Natural killer cell (primary cell): ENCODE measurements at regions not wholly inside any gene's neighbourhood (a gene's known extent, or its start where the extent isn't known, plus 50 kb on each side); places are given as distances from the start of the nearest gene placed in this dataset.

ENCODE experiments used
- ATAC-seq, 3 donors: fragments of 150-1000 bp in 2 of 3; fragments of 200-7000 bp in 1 of 3; cut with Tn5 transposase; 1 replicate in 1 of 3; 2 replicates in 2 of 3; pipeline ENCODE4 v1.10.0; 2021; ENCODE audit warnings: mild to moderate bottlenecking in 2 of 3, moderate library complexity in 2 of 3
- DNase-seq, 2 donors: peaks; one replicate each; pipeline versions ENCODE4 v3.0.0 to v3.0.0-alpha.2; 2013 to 2021; ENCODE audit warnings: mixed read lengths in 1 of 2
- H3K27ac ChIP-seq: one replicate; pipeline ENCODE4 v1.5.1; 2013; ENCODE audit warnings: mild to moderate bottlenecking, low read length
- H3K27me3 ChIP-seq: one replicate; pipeline ENCODE4 v1.6.1; 2013; ENCODE audit warnings: low read length; ENCODE audit not compliant: control insufficient read depth, insufficient read depth
- H3K36me3 ChIP-seq: one replicate; pipeline ENCODE4 v1.6.1; 2013; ENCODE audit warnings: low read length; ENCODE audit not compliant: control insufficient read depth, insufficient read depth
- H3K4me1 ChIP-seq: one replicate; pipeline ENCODE4 v1.6.1; 2013; ENCODE audit warnings: low read length; ENCODE audit not compliant: control insufficient read depth, insufficient read depth
- H3K4me3 ChIP-seq: one replicate; pipeline ENCODE4 v1.5.1; 2013; ENCODE audit warnings: low read length
- H3K9me3 ChIP-seq: one replicate; pipeline ENCODE4 v1.6.1; 2013; ENCODE audit warnings: low read length; ENCODE audit not compliant: control insufficient read depth, insufficient read depth
- H3K27ac Mint-ChIP-seq, 2 donors: one replicate each; pipeline ENCODE4 v1.8.0; 2022; ENCODE audit warnings: mild to moderate bottlenecking in 2 of 2, mixed read lengths in 2 of 2, moderate library complexity in 1 of 2
- H3K27me3 Mint-ChIP-seq, 2 donors: one replicate each; pipeline ENCODE4 v1.8.0; 2022; ENCODE audit warnings: low read depth in 2 of 2, mixed read lengths in 2 of 2
- H3K36me3 Mint-ChIP-seq: one replicate; pipeline ENCODE4 v1.8.0; 2022; ENCODE audit warnings: mixed read lengths
- H3K4me1 Mint-ChIP-seq, 2 donors: one replicate each; pipeline ENCODE4 v1.8.0; 2022; ENCODE audit warnings: mixed read lengths in 2 of 2
- H3K4me3 Mint-ChIP-seq: one replicate; pipeline ENCODE4 v1.8.0; 2022; ENCODE audit warnings: mild to moderate bottlenecking, moderate library complexity, mixed read lengths
- H3K9me3 Mint-ChIP-seq, 2 donors: one replicate each; pipeline ENCODE4 v1.8.0; 2022; ENCODE audit warnings: mixed read lengths in 2 of 2
- WGBS: methylation state at CpG from one replicate; pipeline ENCODE4 v1.1.7; 2013; ENCODE audit warnings: missing lambda C conversion rate; ENCODE audit not compliant: insufficient coverage; 5-methylcytosine and 5-hydroxymethylcytosine counted together
- intact Hi-C: fragments of 100-400 bp; cut with micrococcal nuclease; formaldehyde crosslinking; loops from one replicate; pipeline ENCODE4 v1.14.2; 2022
- TF ChIP-seq, protein P1 (sequence below): fragments of 200-600 bp; IDR thresholded peaks from one replicate; pipeline ENCODE4 v1.8.0; 2022; ENCODE audit warnings: antibody characterized with exemption

- DNase-seq (no peak), ATAC-seq (no peak)
- WGBS, result no CpG with 5 or more reads among the region's 1 CpG
- Mint-ChIP-seq H3K4me1 (no peaks in the 10 kb centered on the region), H3K27me3 (no peaks in the 10 kb centered on the region), H3K4me3 (no peak overlapping the region), H3K9me3 (peaks cover 10 to 14% of the 10 kb centered on the region in 2 donors), H3K27ac (no peak overlapping the region), H3K36me3 (no peaks in the 10 kb centered on the region)
- TF ChIP-seq, protein P1, sequence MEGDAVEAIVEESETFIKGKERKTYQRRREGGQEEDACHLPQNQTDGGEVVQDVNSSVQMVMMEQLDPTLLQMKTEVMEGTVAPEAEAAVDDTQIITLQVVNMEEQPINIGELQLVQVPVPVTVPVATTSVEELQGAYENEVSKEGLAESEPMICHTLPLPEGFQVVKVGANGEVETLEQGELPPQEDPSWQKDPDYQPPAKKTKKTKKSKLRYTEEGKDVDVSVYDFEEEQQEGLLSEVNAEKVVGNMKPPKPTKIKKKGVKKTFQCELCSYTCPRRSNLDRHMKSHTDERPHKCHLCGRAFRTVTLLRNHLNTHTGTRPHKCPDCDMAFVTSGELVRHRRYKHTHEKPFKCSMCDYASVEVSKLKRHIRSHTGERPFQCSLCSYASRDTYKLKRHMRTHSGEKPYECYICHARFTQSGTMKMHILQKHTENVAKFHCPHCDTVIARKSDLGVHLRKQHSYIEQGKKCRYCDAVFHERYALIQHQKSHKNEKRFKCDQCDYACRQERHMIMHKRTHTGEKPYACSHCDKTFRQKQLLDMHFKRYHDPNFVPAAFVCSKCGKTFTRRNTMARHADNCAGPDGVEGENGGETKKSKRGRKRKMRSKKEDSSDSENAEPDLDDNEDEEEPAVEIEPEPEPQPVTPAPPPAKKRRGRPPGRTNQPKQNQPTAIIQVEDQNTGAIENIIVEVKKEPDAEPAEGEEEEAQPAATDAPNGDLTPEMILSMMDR, result no peak
- intact Hi-C loops, result no loop called here
- Histone ChIP-seq H3K9me3 (no peaks in the 10 kb centered on the region), H3K4me1 (no peaks in the 10 kb centered on the region), H3K4me3 (no peak overlapping the region), H3K27me3 (no peaks in the 10 kb centered on the region), H3K27ac (no peak overlapping the region), H3K36me3 (no peaks in the 10 kb centered on the region)
Observed at GRCh38 chr17:71710816-71711215, 410.0 kb upstream of the SOX9 start.

GRCh38 chr17:71713846-71714245 lies 407.0 kb upstream of the SOX9 start:
- no peaks in the 10 kb centered on the region for H3K36me3 ChIP-seq
- intact Hi-C loops, result no loop called here
- no peak overlapping the region for H3K4me3 ChIP-seq
- H3K27me3 Mint-ChIP-seq, result no peaks in the 10 kb centered on the region
- H3K9me3 ChIP-seq, result peaks cover 5% of the 10 kb centered on the region
- DNase-seq, result no peak
- peaks cover 12 to 18% of the 10 kb centered on the region in 2 donors for H3K9me3 Mint-ChIP-seq
- H3K27me3 ChIP-seq, result no peaks in the 10 kb centered on the region
- no peak overlapping the region for H3K27ac Mint-ChIP-seq
- H3K36me3 Mint-ChIP-seq, result peaks cover 9% of the 10 kb centered on the region
- ATAC-seq, result no peak
- TF ChIP-seq, protein P1, result no peak
- 71% methylated on average over 3 of the region's 3 CpGs for WGBS
- H3K4me1 Mint-ChIP-seq, result no peaks in the 10 kb centered on the region
- no peaks in the 10 kb centered on the region for H3K4me1 ChIP-seq
- no peak overlapping the region for H3K27ac ChIP-seq
- H3K4me3 Mint-ChIP-seq, result no peak overlapping the region

DNA sequence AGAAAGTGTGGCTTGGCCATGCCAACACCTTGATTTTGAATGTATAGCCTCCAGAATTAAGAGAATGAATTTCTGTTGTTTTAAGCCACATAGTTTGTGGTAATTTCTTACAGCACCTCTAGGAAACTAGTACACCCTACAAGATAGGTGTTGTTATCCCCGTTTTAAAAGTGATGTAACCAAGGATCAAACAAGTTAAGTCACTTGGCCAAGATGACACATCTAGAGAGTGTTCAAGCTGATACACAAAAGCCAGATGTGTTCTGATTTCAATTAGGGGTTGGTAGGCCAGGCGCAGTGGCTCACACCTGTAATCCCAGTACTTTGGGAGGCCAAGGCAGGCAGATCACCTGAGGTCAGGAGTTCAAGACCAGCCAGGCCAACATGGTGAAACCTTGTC lies 396.5 kb upstream of the SOX9 start:
- intact Hi-C loops, result no loop called here
- H3K27me3 Mint-ChIP-seq, result no peaks in the 10 kb centered on the region

DNA sequence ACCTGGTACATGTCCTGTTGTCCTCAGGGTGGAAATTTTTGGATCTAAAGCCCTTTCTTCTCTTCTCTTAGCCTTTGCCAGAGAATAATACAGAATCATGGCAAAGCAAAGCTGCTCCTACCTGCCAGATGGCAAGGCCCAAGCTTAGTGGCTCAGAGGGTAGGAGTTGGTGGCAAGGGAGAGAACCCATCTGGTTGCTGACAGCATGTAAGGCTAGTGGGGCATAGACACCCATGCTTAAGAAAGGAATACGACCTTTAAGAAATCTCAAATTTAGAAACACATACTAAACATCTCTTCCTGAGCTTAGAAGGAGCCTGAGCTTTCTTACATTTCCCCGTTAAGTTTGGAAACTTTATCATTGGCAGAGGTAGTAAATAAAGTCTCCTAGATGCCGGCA lies 395.0 kb upstream of the SOX9 start:
- TF ChIP-seq, protein P1, result no peak
- ATAC-seq, result no peak
- Histone ChIP-seq H3K9me3 (no peaks in the 10 kb centered on the region), H3K4me3 (no peak overlapping the region), H3K36me3 (no peaks in the 10 kb centered on the region), H3K27ac (no peak overlapping the region), H3K4me1 (no peaks in the 10 kb centered on the region), H3K27me3 (no peaks in the 10 kb centered on the region)
- Mint-ChIP-seq H3K4me1 (no peaks in the 10 kb centered on the region), H3K9me3 (peaks cover 4 to 6% of the 10 kb centered on the region in 2 donors), H3K27me3 (no peaks in the 10 kb centered on the region), H3K27ac (no peak overlapping the region), H3K36me3 (no peaks in the 10 kb centered on the region), H3K4me3 (no peak overlapping the region)
- intact Hi-C loops, result no loop called here
- no peak for DNase-seq
- WGBS, result 88% methylated on average over 1 of the region's 3 CpGs

More for the DNA sequence above, 396.5 kb upstream of the SOX9 start:
- no peaks in the 10 kb centered on the region for H3K36me3 Mint-ChIP-seq
- H3K4me1 Mint-ChIP-seq, result no peaks in the 10 kb centered on the region
- Histone ChIP-seq H3K36me3 (no peaks in the 10 kb centered on the region), H3K27me3 (no peaks in the 10 kb centered on the region), H3K9me3 (no peaks in the 10 kb centered on the region), H3K4me3 (no peak overlapping the region), H3K4me1 (no peaks in the 10 kb centered on the region), H3K27ac (no peak overlapping the region)
- TF ChIP-seq, protein P1, result no peak
- H3K4me3 Mint-ChIP-seq, result no peak overlapping the region
- H3K9me3 Mint-ChIP-seq, result peaks cover 6 to 7% of the 10 kb centered on the region in 2 donors
- H3K27ac Mint-ChIP-seq, result no peak overlapping the region
- DNase-seq, result no peak
- WGBS, result 95% methylated on average over 2 of the region's 2 CpGs
- no peak for ATAC-seq
